HL-60 (cell line): ENCODE measurements at regions not wholly inside any gene's neighbourhood (a gene's known extent, or its start where the extent isn't known, plus 50 kb on each side); places are given as distances from the start of the nearest gene placed in this dataset.

ENCODE experiments used
- CTCF ChIP-seq: IDR thresholded peaks from one replicate; pipeline ENCODE4 v1.5.1; 2011; ENCODE audit warnings: low read length, control low read depth, inconsistent platforms; ENCODE audit not compliant: insufficient read depth
- POLR2AphosphoS5 ChIP-seq: IDR thresholded peaks from 2 replicates; pipeline ENCODE4 v1.6.1; 2012; ENCODE audit warnings: low read depth
- REST ChIP-seq: IDR thresholded peaks from 2 replicates; pipeline ENCODE4 v1.6.1; 2012; ENCODE audit warnings: low read depth; ENCODE audit not compliant: insufficient replicate concordance

- TF ChIP-seq CTCF (no peak), REST (no peak), POLR2AphosphoS5 (no peak)
These were observed 50.4 kb upstream of the HS3ST2 start for GRCh38 chr16:22763437-22764080.
